Activated CD4-positive, alpha-beta T cell treated with anti-CD3 and anti-CD28 coated beads for 36 hours (primary cell): ENCODE measurements at regions not wholly inside any gene's neighbourhood (a gene's known extent, or its start where the extent isn't known, plus 50 kb on each side); places are given as distances from the start of the nearest gene placed in this dataset.

ENCODE experiments used
- ATAC-seq: fragments of 200-7000 bp; cut with Tn5 transposase; one replicate; pipeline ENCODE4 v1.10.0; 2021; ENCODE audit warnings: mild to moderate bottlenecking, moderate library complexity
- CTCF ChIA-PET: fragments of 350-600 bp; sonication (Branson Sonifier 250); formaldehyde crosslinking; loops from one replicate; lab custom pipeline; 2021; ENCODE audit warnings: antibody characterized with exemption; lab: Charles Lee
- POLR2A ChIA-PET: fragments of 350-600 bp; sonication (Branson Sonifier 250); formaldehyde crosslinking; loops from one replicate; lab custom pipeline; 2021; ENCODE audit warnings: antibody characterized with exemption, inconsistent platforms; lab: Charles Lee
- DNase-seq: peaks from one replicate; pipeline ENCODE4 v3.0.0-alpha.2; 2020
- H3K27ac Mint-ChIP-seq: one replicate; pipeline ENCODE4 v1.8.0; 2021; ENCODE audit warnings: mixed read lengths
- H3K27me3 Mint-ChIP-seq: one replicate; pipeline ENCODE4 v1.8.0; 2021; ENCODE audit warnings: mixed read lengths
- H3K36me3 Mint-ChIP-seq: one replicate; pipeline ENCODE4 v1.8.0; 2021; ENCODE audit warnings: low read depth, mixed read lengths
- H3K4me1 Mint-ChIP-seq: one replicate; pipeline ENCODE4 v1.8.0; 2021; ENCODE audit warnings: mixed read lengths
- H3K4me3 Mint-ChIP-seq: one replicate; pipeline ENCODE4 v1.8.0; 2021; ENCODE audit warnings: mild to moderate bottlenecking, moderate library complexity, mixed read lengths
- H3K9me3 Mint-ChIP-seq: one replicate; pipeline ENCODE4 v1.8.0; 2021; ENCODE audit warnings: low read depth, mixed read lengths
- intact Hi-C, 2 experiments: fragments of 100-400 bp; cut with DNase I in 1 of 2; cut with micrococcal nuclease in 1 of 2; formaldehyde crosslinking; loops; one replicate each; pipeline versions ENCODE4 v1.14.2 to v1.15.1; 2022 to 2024; cut with DNase I, micrococcal nuclease

DNA sequence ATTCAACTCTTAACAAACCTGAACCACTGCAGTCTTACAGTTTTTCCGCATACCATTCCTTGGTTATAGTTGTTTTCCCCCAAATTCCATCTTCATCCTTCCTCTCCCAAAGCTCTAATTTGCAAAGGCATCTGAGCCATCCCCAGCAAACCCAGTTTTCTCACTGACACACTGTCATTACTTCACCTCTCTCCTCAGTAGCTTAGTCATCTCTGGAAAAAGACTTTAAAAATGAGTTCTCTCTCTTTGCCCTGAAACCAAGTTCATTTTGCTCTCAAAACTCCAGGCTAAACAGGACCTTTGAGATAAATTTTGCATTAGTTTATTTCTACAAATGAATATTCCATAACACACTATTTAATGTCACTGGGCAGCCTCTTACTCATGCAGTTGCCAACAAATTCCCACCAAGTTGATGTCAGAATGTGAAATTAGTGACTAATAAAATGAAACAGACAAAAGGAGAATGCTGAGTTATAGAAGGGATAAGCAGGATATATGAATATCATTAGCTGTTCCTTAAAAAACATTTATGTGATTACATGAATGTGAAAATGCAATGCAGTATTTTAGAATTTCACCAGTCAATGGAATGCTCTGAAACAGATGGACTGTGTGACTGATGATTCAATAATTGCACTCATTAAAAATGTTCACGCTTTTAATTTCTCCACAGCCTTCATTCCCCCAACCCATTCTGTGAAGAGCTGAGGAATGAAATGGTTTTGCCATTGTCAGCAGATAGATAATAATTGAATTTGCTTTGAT, 107.4 kb upstream of the DMAC1 start:
- intact Hi-C loops = no loop called here
- ATAC-seq (no peak), DNase-seq (no peak)
- no peaks in the 10 kb centered on the region for H3K9me3 Mint-ChIP-seq
- POLR2A ChIA-PET = no interaction called here
- CTCF ChIA-PET = no interaction called here
- H3K27me3 Mint-ChIP-seq = no peaks in the 10 kb centered on the region
- peaks cover 15% of the 10 kb centered on the region for H3K4me1 Mint-ChIP-seq
- H3K4me3 Mint-ChIP-seq = no peak overlapping the region
- H3K36me3 Mint-ChIP-seq = no peaks in the 10 kb centered on the region
- H3K27ac Mint-ChIP-seq = no peak overlapping the region

DNA sequence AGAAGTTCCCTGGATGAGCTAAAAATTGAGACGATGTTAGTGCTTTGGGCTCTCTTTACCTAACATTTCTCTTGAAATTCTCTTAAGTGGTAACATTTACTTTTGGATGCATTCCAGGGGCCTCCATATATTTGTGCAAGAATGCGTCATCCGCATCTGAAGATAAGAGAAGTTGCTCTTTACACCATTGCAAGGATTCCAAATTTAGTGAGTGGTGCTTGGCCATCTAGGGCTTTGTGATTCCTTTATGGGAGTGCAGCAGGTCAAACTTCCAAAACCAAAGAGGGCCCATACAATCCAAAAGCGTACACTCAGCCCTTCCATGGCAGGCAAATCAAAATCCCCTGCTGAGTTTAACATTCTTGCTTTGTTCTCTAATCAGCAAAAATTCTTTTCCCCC, 102.0 kb upstream of the DMAC1 start:
- Mint-ChIP-seq H3K4me1 (peaks cover under 1% of the 10 kb centered on the region), H3K36me3 (no peaks in the 10 kb centered on the region), H3K4me3 (no peak overlapping the region), H3K27me3 (no peaks in the 10 kb centered on the region), H3K27ac (no peak overlapping the region), H3K9me3 (no peaks in the 10 kb centered on the region)
- ChIA-PET POLR2A (no interaction called here), CTCF (no interaction called here)
- intact Hi-C loops = no loop called here
- DNase-seq = no peak
- ATAC-seq = no peak

DNA sequence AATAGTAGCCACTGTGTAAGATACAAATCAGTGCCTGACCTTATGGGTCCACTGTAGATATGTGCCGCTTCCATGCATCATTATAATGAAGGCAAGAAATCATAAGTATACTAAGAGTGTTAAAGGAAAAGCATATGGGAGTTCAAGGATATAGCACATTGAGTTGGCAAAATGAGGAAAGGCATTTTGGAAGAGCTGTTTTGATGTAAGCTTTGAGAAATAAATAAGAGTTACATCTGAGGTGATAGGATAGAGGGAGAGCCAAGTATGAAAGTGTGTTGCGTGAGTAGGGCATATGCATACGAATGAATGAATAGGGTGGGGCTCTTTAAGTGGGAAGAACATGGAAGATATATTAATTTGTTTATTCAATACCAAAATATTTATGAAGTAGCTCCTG, 101.0 kb upstream of the DMAC1 start:
- DNase-seq = no peak
- Mint-ChIP-seq H3K9me3 (no peaks in the 10 kb centered on the region), H3K27ac (no peak overlapping the region), H3K4me1 (no peaks in the 10 kb centered on the region), H3K4me3 (no peak overlapping the region), H3K36me3 (no peaks in the 10 kb centered on the region), H3K27me3 (no peaks in the 10 kb centered on the region)
- no peak for ATAC-seq
- intact Hi-C loops = no loop called here
- POLR2A ChIA-PET = no interaction called here
- CTCF ChIA-PET = interaction anchor here (0.9 to 1.4 kb wide), 3 partner anchors 11 to 668 kb away, joined by 4 read pairs; no protein-coding TSS in a partner anchor

DNA sequence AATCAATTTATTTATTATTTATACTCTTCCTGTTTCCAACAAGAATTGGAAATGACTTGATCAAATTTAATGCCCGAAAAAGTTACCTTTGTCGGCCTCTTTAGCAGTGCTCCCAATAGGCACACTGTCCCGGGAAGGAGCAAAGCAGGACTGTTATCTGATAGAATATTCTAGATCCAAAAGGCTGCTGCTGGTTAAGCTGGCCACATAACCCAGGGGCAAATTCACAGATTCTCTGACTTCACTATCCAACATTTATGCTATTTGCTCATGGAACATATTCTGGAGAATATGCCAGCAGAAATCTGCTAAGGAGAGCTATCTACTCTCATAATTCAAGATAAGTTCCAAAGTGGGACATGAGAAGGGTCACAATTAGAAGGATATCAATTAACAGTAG, 100.2 kb upstream of the DMAC1 start:
- no peaks in the 10 kb centered on the region for H3K9me3 Mint-ChIP-seq
- no peak overlapping the region for H3K27ac Mint-ChIP-seq
- no peak overlapping the region for H3K4me3 Mint-ChIP-seq
- intact Hi-C loops = no loop called here
- DNase-seq = no peak
- H3K36me3 Mint-ChIP-seq = no peaks in the 10 kb centered on the region
- H3K4me1 Mint-ChIP-seq = no peaks in the 10 kb centered on the region
- ATAC-seq = no peak
- CTCF ChIA-PET = interaction anchor here (0.9 to 1.4 kb wide), 2 partner anchors 11 to 20 kb away, joined by 4 read pairs; no protein-coding TSS in a partner anchor
- no peaks in the 10 kb centered on the region for H3K27me3 Mint-ChIP-seq
- POLR2A ChIA-PET = no interaction called here

DNA sequence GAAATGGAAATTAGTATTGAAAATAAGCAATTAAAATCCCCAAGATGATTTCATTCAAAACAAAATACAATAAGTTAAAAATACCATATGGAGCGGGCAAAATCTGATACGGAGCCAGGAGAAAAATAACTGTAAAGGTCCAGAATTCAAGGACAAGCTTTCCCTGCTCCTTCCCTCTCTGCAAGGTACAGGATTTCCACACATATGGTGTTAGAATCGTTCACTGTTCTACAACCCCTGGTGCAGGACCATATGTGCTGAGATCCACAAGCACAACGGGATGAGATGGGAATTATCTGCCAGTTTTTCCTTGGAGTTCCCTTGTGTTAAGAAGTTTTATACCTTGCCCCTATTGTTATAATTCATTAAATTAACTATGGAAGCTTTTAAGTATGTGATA, 94.7 kb upstream of the DMAC1 start:
- no peaks in the 10 kb centered on the region for H3K4me1 Mint-ChIP-seq
- H3K4me3 Mint-ChIP-seq = no peak overlapping the region

DNA sequence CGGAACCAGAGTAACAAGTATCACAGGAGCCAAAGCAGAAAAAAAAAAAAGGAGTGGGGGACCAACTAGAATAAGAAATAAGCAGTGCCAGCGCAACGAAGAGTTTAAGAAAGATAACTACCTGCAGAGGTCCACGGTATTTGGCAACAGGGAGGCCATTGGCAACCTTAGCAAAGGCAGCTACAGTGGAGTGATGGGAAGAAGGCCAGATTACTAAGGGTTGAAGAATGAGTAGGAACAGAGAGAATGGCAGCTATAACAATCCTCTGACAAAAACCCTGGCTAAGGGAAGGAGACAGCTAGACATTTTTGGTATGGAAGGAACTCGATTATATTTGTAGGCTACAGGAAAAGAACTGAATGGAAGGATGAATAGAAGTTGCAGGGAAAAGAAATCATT, 93.4 kb upstream of the DMAC1 start:
- POLR2A ChIA-PET = no interaction called here
- CTCF ChIA-PET = no interaction called here
- ATAC-seq = no peak

More for the DNA sequence above, 94.7 kb upstream of the DMAC1 start:
- Mint-ChIP-seq H3K36me3 (no peaks in the 10 kb centered on the region), H3K9me3 (peaks cover 3% of the 10 kb centered on the region), H3K27ac (no peak overlapping the region), H3K27me3 (no peaks in the 10 kb centered on the region)
- DNase-seq = no peak
- ChIA-PET CTCF (no interaction called here), POLR2A (no interaction called here)
- intact Hi-C loops = no loop called here
- no peak for ATAC-seq

DNA sequence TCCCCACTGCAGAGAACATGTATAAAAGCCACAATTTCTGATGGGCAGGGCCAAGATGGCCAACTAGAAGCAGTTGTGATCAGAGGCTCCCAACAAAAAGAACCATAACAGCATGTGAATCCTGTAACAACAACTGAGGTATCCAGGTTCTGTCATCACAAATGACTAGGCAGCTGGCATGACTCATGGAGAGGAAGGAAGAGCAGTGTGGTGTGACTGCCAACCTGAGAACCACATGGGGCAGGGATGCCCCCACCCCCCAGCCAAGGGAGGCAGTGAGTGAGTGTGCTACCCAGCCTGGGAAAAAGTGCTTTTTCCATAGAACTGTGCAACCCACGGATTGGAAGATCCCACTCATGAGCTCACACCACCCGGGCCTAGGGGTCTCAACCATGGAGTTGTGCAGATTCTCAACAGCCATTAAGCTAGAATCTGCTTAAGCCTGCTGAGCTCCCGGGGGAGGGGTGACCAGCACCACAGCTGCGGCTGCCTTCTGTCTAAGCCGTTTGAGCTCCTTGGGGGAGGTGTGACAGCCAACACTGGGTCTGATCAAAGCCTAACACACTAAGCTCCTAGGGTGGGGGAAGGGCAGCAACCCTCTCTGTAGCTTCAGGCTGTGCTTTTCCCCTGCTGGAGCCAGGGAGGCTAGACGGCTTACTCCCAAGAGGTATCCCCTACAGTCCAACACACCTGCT, 80.1 kb upstream of the DMAC1 start:
- Mint-ChIP-seq H3K4me1 (peaks cover 12% of the 10 kb centered on the region), H3K27me3 (peaks cover 2% of the 10 kb centered on the region), H3K4me3 (no peak overlapping the region), H3K9me3 (peaks cover 19% of the 10 kb centered on the region), H3K36me3 (peaks cover 8% of the 10 kb centered on the region), H3K27ac (peak overlapping the region; percentile 26)
- intact Hi-C loops = loop anchor here in 1 of 2 experiments (1.0 kb wide), 1 partner anchor 96 kb away; no protein-coding TSS in a partner anchor
- DNase-seq (peak; percentile 72), ATAC-seq (peak; percentile 96)
- ChIA-PET POLR2A (no interaction called here), CTCF (interaction anchor here (1.0 kb wide), 1 partner anchor 41 kb away, joined by 3 read pairs; no protein-coding TSS in a partner anchor)

More for the DNA sequence above, 93.4 kb upstream of the DMAC1 start:
- DNase-seq = no peak
- Mint-ChIP-seq H3K27me3 (no peaks in the 10 kb centered on the region), H3K4me1 (no peaks in the 10 kb centered on the region), H3K4me3 (no peak overlapping the region), H3K27ac (no peak overlapping the region), H3K36me3 (no peaks in the 10 kb centered on the region), H3K9me3 (peaks cover 3% of the 10 kb centered on the region)
- intact Hi-C loops = no loop called here

DNA sequence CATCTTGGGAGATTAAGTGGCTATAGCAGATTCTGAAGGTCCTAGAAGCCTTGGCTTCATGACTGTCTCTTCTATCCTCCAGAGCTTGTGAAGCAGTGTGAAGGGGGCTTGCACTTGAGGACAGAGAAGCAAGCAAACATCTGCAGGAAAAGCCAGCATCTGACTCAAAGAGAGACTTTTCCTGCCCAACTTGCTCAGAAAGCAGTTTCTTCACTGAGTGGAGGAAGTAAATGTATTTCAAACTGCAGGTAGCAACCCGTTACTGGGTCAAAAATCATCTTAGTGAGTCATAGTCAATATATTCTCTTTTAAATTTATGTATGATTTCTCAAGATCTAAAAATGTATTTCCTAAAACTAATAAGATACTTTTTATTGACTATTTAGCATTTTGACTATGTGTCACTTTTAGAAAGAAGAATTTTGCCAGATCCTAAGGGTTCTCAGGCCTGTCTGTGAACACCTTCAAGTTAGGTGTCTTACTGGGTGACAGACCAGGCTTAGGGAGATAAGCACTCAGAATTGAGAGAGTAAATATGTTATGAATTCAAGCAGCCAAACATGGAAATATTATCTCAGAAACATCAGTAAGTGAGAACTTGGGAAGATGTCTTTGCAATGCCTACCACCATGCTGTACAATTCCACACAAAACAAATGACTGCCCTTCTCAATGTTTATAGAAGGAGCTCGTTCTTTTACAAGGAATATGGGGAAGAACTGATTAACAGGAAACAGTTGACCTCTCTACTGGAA, 72.6 kb upstream of the DMAC1 start:
- H3K9me3 Mint-ChIP-seq = peaks cover 8% of the 10 kb centered on the region
- H3K4me1 Mint-ChIP-seq = peaks cover 5% of the 10 kb centered on the region
- no peak overlapping the region for H3K27ac Mint-ChIP-seq
- ChIA-PET CTCF (no interaction called here), POLR2A (no interaction called here)
- H3K36me3 Mint-ChIP-seq = peaks cover 4% of the 10 kb centered on the region
- H3K27me3 Mint-ChIP-seq = no peaks in the 10 kb centered on the region
- no peak overlapping the region for H3K4me3 Mint-ChIP-seq
- intact Hi-C loops = no loop called here
- no peak for DNase-seq
- no peak for ATAC-seq

DNA sequence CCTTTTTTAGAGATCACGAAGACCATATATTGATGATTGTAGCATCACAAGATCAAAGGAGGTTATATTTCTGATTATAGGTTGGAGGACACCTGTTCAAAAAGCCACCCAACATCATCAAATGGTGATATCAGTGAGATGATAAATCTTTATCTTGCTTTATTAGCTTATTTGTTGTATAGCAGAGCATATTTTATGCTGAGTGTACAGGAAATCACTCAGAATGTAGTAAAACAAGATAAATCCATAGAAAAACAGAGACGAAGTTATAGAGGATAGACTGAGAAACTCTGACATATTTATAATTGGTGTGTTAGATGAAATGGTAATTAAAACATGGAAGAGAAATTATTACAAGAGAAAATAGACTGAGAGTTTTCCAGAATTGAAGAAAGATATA, 69.8 kb upstream of the DMAC1 start:
- no peaks in the 10 kb centered on the region for H3K36me3 Mint-ChIP-seq
- intact Hi-C loops = no loop called here
- H3K27ac Mint-ChIP-seq = no peak overlapping the region
- peaks cover 5% of the 10 kb centered on the region for H3K4me1 Mint-ChIP-seq
- H3K9me3 Mint-ChIP-seq = no peaks in the 10 kb centered on the region
- no peaks in the 10 kb centered on the region for H3K27me3 Mint-ChIP-seq
- no peak for ATAC-seq
- DNase-seq = no peak
- no peak overlapping the region for H3K4me3 Mint-ChIP-seq
- ChIA-PET CTCF (no interaction called here), POLR2A (no interaction called here)

DNA sequence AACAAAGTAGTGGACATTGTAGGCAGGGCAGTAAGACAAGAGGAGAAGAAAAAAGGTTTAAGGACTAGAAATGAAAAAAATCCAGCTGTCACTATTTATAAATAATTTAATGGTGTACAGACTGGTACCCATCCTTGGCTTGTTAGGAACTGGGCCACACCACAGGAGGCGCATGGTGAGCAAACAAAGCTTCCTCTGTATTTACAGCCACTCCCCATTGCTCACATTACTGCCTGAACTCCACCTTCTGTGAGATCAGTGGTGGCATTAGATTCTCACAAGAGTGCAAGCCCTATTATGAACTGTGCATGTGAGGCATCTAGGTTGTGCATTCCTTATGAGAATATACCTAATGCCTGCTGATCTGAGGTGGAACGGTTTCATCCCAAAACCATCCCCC, 62.6 kb upstream of the DMAC1 start:
- Mint-ChIP-seq H3K27me3 (no peaks in the 10 kb centered on the region), H3K27ac (no peak overlapping the region), H3K36me3 (no peaks in the 10 kb centered on the region), H3K4me3 (no peak overlapping the region), H3K9me3 (no peaks in the 10 kb centered on the region), H3K4me1 (no peaks in the 10 kb centered on the region)
- CTCF ChIA-PET = interaction anchor here (0.6 to 1.2 kb wide), 2 partner anchors 12 to 34 kb away, joined by 3 to 4 read pairs; no protein-coding TSS in a partner anchor
- no peak for ATAC-seq
- POLR2A ChIA-PET = no interaction called here
- no peak for DNase-seq
- intact Hi-C loops = no loop called here

DNA sequence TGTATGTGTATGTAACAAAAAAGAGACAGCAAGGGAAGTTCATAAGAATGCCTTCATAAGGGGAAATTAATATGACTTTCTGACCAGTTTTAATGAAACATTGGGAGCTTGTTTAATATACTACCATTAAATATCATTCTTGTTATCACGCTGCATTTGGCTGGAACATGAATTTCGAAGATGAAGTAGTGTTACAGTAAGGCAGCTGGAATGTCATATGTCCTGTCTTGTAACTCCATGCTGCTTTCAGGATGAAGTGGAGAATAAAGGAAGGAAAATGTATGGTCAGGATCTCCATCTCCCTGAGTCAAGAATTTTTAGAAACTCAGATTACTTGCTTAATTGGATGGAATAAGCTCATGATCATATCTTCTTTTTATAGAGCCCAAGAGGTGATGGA, 61.5 kb upstream of the DMAC1 start:
- intact Hi-C loops = no loop called here
- ATAC-seq = no peak
- no peak for DNase-seq
- Mint-ChIP-seq H3K4me3 (no peak overlapping the region), H3K4me1 (no peaks in the 10 kb centered on the region), H3K27ac (no peak overlapping the region), H3K9me3 (no peaks in the 10 kb centered on the region), H3K36me3 (no peaks in the 10 kb centered on the region), H3K27me3 (no peaks in the 10 kb centered on the region)
- ChIA-PET CTCF (interaction anchor here (0.6 to 1.1 kb wide), 4 partner anchors 11 to 620 kb away, joined by 3 to 4 read pairs (median 3); no protein-coding TSS in a partner anchor), POLR2A (no interaction called here)
